ENCODE measurements at regions not wholly inside any gene's neighbourhood (a gene's known extent, or its start where the extent isn't known, plus 50 kb on each side); places are given as distances from the start of the nearest gene placed in this dataset.

GRCh38 chr6:6975459-6976111 is 132.2 kb upstream of the RREB1 start:
- TF ChIP-seq CTCF (IDR thresholded peaks at IDR 0.05 in 8 of 11, conservative IDR thresholded peaks at IDR 0.05 in 3 of 11) = no peak
- TF ChIP-seq POLR2AphosphoS5 (IDR thresholded peaks at IDR 0.05) = no peak
